HG02973 (cell line): ENCODE measurements at regions not wholly inside any gene's neighbourhood (a gene's known extent, or its start where the extent isn't known, plus 50 kb on each side); places are given as distances from the start of the nearest gene placed in this dataset.
"Not testable (repeated sequence)": the region's sequence is repeated elsewhere in the genome, so short reads cannot be mapped to it uniquely, and the experiment has no call there.

Experiments used
- ATAC-seq: cut with Tn5 transposase; IDR thresholded peaks from one replicate; pipeline ENCODE4 v1.9.1; 2021; ENCODE audit warnings: moderate library complexity; ENCODE audit not compliant: unreplicated experiment

DNA sequence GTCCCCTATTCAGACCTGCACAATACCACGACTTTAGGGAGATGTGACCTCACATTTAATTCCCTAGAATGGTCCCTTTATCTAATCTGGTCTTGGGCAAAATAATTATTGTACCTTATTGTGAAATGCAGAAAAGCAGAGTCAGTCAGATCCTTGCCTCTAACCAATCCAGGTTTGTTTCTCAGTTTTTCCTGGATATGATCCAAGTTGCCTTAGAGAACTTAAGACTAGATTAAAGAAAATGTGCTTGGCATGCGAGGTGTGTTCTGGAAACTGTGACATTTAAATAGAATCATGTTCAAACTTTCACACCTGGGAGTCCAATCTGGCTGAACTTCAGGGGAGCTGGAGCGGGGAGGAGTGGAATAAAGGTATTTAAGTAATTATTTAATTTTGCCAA, 696.2 kb downstream of the DNAH5 start:
- no peak for ATAC-seq

- ATAC-seq = no peak
These were observed 698.4 kb downstream of the DNAH5 start for GRCh38 chr5:13246053-13246452.

- no peak for ATAC-seq
These were observed 700.3 kb downstream of the DNAH5 start for GRCh38 chr5:13244151-13244550.

GRCh38 chr5:13227513-13227912, 717.0 kb downstream of the DNAH5 start:
- no peak for ATAC-seq

GRCh38 chr5:13218518-13218917, 726.0 kb downstream of the DNAH5 start:
- no peak for ATAC-seq

- ATAC-seq = no peak
These were observed 726.9 kb downstream of the DNAH5 start for GRCh38 chr5:13217636-13218035.

DNA sequence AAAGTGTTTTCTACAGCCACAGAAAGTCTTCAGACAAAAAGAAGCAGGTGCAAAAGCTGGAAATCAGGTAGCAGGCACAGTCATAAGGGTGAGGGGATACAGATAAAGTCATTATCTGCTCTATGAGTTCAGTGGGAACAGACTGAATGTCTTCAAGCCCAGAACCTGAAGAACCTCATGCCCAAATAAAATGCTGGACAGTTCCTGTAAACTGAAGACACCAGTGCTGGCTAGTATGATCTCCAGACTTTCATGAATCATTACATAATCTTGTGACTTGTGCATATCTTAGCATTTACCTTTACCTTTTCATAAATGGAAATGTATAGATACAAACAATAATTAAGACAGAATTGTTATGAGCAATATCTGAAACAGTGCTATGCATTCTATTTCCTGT, 728.7 kb downstream of the DNAH5 start:
- ATAC-seq = no peak

DNA sequence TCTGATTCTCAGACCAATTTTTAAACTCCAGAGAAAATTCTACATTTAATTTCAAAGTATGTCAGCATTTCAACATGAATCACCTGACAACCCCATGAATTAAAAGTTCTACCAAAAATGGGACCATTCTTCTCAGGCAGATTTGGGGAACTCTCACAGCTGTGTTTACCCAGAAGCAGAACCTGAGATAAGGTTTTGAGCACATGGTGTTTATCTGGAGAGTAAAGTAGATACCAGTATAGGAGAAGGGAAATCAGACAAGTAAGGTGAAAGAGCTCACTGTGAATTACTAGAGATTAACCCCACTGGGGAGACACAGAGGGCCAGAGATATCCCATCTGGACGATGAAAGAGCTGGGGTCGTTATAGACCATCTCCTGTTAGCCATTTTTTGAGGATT, 729.1 kb downstream of the DNAH5 start:
- no peak for ATAC-seq

DNA sequence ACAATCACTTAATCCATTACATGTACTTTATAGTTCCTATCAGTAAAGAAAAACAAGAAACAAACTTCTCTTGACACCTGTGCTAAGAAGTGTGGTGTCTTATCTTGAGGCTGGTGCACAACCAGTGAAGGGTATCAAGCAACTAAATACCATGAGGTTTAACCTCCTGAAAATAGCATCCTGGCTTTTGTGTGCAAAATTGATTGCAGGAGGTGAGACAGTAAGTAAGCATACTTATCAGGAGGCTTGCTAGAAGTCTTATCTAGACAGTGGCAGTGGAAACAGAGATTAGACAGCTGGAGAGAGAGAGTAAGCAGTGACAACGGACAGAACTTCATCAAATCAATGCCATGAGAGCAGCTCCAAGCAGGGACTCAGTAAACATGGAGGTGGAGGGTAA, 730.3 kb downstream of the DNAH5 start:
- no peak for ATAC-seq

- no peak for ATAC-seq
These were observed 731.6 kb downstream of the DNAH5 start for GRCh38 chr5:13212886-13213285.

DNA sequence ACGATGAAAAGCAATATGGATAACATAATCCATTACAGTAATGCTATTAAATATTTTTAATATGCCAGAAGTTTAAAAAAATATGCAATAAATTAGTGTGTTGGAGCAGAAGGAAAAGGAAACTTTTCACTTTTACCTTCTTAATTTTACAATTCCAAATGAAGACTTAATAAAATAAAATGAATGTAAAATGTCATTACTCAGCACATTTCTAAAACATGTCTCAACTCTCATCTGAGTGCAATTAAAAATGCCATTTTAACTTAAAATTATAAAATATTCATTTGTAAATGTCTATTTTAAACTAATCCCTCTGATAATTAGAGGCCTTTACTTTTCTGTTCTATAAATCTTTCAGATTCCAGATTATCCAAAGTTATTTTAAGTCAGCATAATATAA, 733.4 kb downstream of the DNAH5 start:
- no peak for ATAC-seq

- no peak for ATAC-seq
These were observed 737.4 kb downstream of the DNAH5 start for GRCh38 chr5:13207112-13207511.

DNA sequence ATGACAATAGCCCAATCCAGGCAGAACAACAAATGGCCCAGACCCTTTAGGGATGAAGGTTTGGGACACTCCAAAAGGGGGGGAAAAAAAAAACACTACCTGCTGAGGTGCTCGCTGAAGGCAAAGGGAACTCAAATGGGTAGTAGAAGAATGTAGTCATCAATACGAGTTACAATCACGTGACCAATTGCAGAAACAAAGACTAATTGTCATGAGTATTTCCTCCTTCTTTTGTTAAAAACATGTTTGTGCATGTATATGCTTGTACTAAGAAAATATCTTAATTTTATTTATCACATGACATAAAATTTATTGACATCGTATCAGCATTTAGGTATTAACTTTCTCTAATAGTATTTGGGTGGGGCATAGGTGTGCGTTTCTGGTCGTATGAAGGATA, 743.5 kb downstream of the DNAH5 start:
- ATAC-seq = no peak

GRCh38 chr5:13198226-13198625, 746.3 kb downstream of the DNAH5 start:
- not testable (repeated sequence) for ATAC-seq

- no peak for ATAC-seq
These were observed 755.0 kb downstream of the DNAH5 start for GRCh38 chr5:13189532-13189931.

- ATAC-seq = no peak
These were observed 756.1 kb downstream of the DNAH5 start for GRCh38 chr5:13188371-13188770.

GRCh38 chr5:13187186-13187585, 757.3 kb downstream of the DNAH5 start:
- no peak for ATAC-seq

DNA sequence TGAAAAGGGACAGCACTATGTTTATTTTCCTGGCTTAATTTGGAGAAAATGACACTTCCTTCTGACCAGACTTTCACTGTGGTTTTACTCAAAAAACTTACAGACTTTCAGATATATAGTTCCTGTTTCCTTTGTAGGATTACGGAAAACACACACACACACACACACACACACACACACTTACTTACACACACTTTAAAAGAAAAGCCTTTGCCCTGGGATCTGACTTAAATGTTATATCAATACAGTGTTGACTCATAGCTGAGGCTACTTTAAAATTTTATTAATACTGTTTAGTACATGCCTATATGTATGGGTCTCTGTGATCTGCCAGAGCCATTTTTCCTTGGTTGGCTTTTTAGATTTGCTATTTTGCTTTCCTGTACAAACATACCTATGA, 758.3 kb downstream of the DNAH5 start:
- ATAC-seq = no peak

GRCh38 chr5:13179407-13180087, 764.9 kb downstream of the DNAH5 start:
- no peak for ATAC-seq

DNA sequence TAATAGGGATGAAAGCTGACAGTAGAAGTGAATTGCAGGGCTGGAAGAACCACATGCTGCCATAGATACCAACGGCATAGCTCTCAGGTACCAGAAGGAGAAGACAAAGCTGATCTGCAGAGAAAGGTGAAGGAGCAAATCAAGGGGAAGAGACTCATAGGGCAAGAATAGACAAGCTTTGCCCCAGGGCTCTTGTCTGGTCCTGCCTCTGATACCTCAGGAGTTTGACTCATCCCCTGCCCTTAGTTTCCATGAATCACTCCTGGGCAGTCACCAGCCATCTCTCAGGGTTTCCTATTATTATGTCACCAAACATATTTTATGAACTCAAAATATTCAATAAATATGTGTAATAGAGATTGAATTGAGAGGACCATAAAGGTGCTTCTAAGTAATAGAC, 800.9 kb downstream of the DNAH5 start:
- no peak for ATAC-seq

- ATAC-seq = no peak
These were observed 801.3 kb downstream of the DNAH5 start for GRCh38 chr5:13143214-13143613.

DNA sequence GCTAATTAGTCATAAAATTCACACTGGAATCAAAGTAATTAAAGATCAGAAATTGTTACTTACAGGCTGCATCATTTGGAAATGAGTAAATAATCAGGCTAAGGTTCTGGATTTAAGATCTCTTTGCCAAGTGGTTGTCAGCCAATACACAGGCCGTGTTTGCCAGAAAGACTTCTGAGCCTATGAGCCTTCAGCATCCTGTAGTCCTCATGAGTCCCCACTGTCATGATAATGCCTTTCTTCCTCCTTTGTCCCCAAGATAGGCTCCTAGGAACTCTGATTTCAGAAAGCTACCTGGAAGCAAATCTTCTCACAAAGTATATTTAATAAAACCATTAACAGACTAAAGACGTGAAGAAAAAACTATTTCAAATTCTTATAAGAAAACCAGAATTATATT, 810.5 kb downstream of the DNAH5 start:
- ATAC-seq = no peak

DNA sequence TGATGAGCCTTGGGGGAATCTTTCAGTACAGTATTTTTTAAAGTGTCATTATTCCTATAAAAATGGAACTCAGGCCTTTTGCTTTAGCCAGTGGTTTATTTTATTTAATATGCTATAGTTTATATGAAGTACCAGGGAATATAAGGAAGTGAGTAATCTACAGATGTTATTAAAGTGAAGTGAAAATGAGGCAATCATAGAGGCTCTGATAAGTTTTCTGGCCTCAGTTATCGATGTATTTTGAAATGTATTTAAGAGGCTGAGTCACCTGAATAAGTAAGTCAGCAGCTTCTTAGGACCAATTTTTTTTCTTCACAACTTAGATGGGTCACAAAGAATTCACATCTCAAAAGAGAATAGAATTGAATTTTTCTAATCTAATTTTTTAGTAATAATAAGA, 829.0 kb downstream of the DNAH5 start:
- ATAC-seq = no peak
